Loucy (cell line): ENCODE measurements at regions not wholly inside any gene's neighbourhood (a gene's known extent, or its start where the extent isn't known, plus 50 kb on each side); places are given as distances from the start of the nearest gene placed in this dataset.

Experiments used
- EZH2phosphoT487 ChIP-seq: fragments of 200-600 bp; IDR thresholded peaks from 2 replicates; pipeline ENCODE4 v1.6.1; 2018; ENCODE audit warnings: antibody characterized with exemption, mild to moderate bottlenecking, moderate library complexity, borderline replicate concordance
- TF ChIP-seq, protein P1 (sequence below): fragments of 200-600 bp; sonication (generic); conservative IDR thresholded peaks from 2 replicates; pipeline ENCODE4 v1.5.1; 2014; ENCODE audit warnings: mild to moderate bottlenecking, antibody characterized with exemption, low read length

DNA sequence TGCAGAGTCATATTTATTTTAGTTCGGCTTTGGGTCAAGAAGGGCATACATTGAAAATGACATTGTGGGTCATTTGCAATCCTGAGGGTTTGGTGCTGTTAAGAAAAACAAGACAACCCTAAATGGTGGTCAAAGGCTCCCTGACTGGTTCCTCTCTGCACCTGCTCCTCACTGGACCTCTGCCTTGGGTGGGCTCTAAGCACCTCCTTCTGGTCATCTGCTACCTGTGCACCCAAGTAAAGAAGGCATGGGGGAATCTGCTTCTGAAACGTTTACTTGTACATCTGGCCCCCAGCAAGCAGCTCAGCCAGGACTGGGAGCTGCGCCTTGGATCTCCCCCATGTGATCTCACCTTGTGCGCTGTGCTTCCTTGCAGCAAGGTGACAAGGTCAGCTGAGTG is 55.2 kb upstream of the MAL start:
- TF ChIP-seq EZH2phosphoT487, result no peak
- TF ChIP-seq, protein P1, sequence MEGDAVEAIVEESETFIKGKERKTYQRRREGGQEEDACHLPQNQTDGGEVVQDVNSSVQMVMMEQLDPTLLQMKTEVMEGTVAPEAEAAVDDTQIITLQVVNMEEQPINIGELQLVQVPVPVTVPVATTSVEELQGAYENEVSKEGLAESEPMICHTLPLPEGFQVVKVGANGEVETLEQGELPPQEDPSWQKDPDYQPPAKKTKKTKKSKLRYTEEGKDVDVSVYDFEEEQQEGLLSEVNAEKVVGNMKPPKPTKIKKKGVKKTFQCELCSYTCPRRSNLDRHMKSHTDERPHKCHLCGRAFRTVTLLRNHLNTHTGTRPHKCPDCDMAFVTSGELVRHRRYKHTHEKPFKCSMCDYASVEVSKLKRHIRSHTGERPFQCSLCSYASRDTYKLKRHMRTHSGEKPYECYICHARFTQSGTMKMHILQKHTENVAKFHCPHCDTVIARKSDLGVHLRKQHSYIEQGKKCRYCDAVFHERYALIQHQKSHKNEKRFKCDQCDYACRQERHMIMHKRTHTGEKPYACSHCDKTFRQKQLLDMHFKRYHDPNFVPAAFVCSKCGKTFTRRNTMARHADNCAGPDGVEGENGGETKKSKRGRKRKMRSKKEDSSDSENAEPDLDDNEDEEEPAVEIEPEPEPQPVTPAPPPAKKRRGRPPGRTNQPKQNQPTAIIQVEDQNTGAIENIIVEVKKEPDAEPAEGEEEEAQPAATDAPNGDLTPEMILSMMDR, result no peak
